HG03196 (cell line): ENCODE measurements at regions not wholly inside any gene's neighbourhood (a gene's known extent, or its start where the extent isn't known, plus 50 kb on each side); places are given as distances from the start of the nearest gene placed in this dataset.
A peak's percentile ranks its signal among the peaks of the same experiment; 100 is the strongest.
"Not testable (repeated sequence)": the region's sequence is repeated elsewhere in the genome, so short reads cannot be mapped to it uniquely, and the experiment has no call there.

Experiments used
- ATAC-seq: cut with Tn5 transposase; IDR thresholded peaks from one replicate; pipeline ENCODE4 v1.9.1; 2021; ENCODE audit not compliant: unreplicated experiment

DNA sequence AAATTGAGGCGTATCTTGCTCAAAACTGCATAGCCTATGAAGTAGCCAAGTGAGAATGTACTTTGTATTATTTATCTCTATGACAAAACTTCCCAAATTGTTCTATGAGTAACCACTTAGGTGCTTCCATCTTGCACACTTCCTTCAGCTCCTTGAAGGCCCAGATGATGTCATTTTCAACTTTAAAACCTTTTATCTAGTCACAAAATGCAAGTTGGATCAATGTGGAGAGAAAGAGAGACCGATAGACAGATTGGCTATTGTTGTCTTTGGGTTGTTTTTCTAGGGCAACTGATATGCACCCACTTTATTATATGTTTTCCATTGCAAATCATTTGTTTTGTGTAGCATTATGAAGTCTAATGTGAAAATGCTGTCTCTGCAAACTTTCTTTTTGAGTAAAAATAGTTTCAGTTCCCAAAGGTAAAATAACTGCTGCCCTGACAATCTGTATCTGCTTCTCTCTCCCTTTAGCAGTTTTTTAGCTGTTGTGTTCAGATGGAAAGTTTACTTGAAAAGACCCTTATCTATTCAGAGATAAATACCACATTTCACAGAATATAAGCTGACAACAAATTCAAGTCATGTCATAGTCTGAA, 73.7 kb upstream of the CITED2 start:
- ATAC-seq = peak; percentile 79

DNA sequence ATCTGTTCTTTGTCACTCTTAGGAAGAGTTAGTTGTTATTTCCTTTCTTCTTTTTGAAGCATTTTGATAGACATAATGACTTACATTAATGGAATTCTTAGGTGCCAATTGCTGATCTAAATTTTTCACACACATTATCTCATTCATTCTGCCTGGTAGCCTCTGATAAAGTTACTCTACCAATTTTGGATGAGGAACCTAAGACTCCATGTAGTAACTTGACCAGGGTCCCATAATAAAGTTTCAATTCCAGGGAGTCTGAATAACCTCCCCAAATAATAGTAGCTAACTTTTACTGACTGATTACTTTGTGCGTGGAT, 73.2 kb upstream of the CITED2 start:
- ATAC-seq = no peak

- ATAC-seq = no peak
Measured at GRCh38 chr6:139446768-139447655, 72.6 kb upstream of the CITED2 start.

DNA sequence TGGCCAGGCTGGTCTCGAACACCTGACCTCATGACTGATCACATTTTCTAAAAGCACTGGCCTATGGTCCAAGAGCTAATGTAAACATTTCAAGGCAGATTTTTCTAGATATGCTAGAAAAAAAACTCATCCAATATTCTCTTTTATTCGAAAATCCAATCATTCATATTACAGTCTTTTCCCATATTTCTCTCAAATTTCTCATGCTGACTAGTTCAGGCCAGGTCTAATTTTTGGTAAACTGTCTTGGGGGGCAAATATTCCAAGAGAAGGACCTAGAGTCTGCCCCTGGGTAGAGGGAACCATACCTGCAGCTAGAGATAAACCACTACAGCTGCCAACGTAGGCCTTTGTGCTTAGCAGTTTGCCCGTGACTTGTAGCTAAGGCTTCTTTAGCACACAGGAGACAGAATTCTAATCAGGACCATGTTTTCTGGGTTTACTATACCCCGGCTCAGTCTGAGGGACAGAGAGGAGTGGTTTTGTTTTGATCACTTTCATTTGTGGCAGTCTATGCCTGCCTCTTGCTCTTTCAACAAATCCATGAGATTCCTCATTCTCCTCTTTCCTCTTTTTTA, 71.8 kb upstream of the CITED2 start:
- ATAC-seq = no peak

- ATAC-seq = not testable (repeated sequence)
Measured at GRCh38 chr6:139444273-139444787, 69.9 kb upstream of the CITED2 start.

DNA sequence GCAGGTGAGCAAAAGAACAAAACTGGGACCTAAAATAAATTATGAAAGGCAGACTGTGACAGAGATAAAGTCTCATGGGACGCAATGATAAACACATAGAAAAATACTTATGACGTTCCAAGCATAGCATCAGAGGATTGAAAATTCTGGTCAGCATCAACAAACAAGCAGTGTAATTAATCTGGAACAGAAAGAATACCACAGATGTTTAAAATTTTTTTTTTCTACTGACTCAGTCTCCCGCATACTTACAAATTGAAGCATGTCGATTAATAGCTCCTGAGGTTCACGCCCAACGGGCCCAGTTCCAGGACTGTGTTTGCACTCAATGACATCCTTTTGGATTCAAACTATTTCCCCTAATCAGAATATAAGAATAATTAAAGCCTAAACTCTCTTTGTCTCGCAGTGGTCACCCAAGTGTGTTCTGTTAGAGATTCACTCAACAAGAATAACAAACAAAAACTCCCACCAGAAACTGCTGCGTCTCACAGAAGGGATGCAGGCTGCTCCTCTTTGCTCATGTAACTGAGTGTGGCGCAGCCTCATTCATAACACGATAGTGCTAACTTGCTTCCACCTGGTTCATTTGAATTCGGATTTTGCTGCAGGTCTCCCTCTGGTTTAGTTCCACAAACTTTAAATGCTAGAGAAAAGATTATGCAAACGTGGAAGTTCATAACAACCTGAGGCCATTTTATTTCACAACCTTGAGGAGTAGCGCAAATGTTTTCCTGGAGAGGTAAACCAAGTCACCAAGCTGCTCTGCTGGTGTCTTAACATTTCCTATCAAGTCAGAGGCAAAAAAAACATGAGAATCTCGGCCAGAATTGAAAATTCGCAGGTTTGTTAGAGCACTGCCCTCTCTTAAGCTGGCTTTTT, 69.0 kb upstream of the CITED2 start:
- ATAC-seq = no peak

DNA sequence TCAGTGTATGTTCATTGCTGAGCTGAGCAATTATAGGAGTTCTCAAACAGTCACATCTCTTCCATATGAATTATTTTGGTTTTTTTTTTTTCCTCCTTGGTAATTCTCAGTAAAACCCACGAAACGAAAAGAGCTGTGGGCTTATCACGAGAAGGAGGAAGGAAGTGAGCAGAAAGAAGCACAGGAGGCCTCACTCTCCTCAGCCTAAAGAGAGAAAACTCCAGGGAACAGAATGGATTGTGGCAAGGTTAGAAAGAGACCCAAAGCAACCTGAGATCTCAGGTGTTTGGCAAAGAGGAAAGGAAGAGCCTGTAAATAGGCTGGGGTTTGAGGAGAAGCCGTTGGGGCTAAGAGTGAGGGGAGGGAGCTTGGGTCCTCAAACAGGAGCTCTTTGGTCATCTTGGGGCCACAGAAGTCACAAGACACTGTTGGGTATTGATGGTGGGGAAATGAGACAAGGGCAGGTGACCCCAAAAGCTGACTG, 67.8 kb upstream of the CITED2 start:
- ATAC-seq = no peak

DNA sequence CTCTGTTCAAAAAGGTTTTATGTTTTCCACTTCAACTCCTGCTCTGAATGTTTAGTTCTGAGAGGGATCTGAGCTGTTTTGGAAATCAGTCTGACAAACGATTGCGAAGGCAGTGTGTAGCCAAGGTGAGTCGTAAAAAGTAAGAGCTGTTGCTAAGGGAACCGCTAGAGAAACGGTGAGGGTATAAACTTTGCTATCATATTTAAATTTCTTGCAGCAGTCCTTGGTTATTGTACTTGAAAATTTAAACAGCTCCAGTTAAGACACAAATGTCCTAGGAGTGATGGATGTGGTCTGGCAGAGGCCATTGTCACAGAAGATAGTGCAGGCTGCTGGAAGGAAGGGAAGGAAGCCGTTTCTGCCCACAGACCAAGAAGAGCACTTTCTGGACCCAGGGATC, 64.9 kb upstream of the CITED2 start:
- no peak for ATAC-seq

DNA sequence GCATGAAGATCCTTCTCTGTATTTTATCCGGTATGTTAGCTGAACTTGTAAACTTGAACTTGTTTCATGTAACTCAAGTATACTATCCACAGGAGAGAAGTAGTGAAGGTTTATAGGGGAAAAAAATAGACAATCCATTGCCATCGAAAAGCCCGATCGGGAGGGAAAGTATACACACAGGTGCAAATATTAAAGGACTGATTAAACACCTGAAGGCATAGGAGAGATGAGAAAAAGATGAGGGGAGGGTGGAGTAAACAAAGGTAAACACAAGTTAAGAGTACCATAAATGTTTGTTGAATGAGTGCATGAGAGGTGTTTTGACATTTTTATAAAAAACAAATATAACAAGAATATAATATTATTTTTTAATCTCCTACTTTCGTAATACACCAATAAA, 64.3 kb upstream of the CITED2 start:
- ATAC-seq = no peak

GRCh38 chr6:139436957-139437348, 62.5 kb upstream of the CITED2 start:
- no peak for ATAC-seq

- ATAC-seq = no peak
Measured at GRCh38 chr6:139436200-139436956, 61.9 kb upstream of the CITED2 start.

- ATAC-seq = no peak
Measured at GRCh38 chr6:139433631-139434419, 59.4 kb upstream of the CITED2 start.

GRCh38 chr6:139431602-139431956, 57.1 kb upstream of the CITED2 start:
- ATAC-seq = no peak

- no peak for ATAC-seq
Measured at GRCh38 chr6:139430899-139431601, 56.6 kb upstream of the CITED2 start.

DNA sequence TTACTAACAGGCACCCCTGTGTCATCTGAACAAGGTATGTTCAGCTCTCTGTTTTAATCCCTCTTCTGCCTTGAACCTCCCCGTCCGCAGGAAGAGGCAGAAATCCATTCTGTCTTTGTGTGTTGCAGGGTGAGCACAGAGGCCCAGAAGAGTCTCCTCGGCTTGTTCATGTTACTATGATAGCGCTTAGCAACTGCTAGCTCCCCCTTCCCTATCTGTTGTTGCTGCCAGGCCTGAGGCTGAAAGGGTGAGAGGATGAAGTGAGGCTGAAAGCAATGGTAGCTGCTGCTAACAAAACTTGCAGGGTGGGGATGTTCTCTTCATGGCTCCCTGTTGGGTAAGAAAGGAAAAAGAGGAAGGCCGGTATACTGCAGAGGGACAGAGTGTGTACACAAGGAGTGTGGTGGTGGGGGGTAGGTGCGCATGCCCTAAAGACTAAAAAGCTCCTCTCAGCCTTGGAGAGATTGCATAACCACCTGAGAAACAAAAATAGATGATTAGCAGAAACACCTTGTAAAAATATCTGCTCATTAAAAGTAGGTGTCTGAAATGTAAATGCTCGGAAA, 55.2 kb upstream of the CITED2 start:
- ATAC-seq = no peak

GRCh38 chr6:139427199-139427598, 52.8 kb upstream of the CITED2 start:
- ATAC-seq = no peak

DNA sequence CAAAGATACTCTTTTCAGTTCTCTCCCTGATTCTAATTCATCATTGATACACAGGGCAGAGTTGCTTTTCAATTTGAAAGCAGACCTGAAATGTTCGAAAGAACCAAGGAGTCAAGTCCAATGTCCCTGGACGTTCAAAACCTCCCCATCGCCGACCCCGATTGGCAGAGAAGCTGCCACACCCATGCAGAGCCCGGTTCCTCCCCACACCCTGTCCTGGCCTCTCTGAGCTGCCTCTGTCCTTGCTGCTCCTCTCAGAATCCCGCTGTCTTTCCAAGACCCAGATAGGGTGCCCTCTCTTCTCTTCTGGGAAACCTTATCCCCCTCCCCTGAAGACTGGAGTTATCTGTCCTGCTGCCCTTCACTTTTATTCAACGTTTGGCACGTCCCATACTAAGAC, 52.3 kb upstream of the CITED2 start:
- no peak for ATAC-seq

GRCh38 chr6:139425780-139426179, 51.3 kb upstream of the CITED2 start:
- ATAC-seq = no peak
